ENCODE measurements at regions not wholly inside any gene's neighbourhood (a gene's known extent, or its start where the extent isn't known, plus 50 kb on each side); places are given as distances from the start of the nearest gene placed in this dataset.
"Not testable (repeated sequence)": the region's sequence is repeated elsewhere in the genome, so short reads cannot be mapped to it uniquely, and the experiment has no call there.

DNA sequence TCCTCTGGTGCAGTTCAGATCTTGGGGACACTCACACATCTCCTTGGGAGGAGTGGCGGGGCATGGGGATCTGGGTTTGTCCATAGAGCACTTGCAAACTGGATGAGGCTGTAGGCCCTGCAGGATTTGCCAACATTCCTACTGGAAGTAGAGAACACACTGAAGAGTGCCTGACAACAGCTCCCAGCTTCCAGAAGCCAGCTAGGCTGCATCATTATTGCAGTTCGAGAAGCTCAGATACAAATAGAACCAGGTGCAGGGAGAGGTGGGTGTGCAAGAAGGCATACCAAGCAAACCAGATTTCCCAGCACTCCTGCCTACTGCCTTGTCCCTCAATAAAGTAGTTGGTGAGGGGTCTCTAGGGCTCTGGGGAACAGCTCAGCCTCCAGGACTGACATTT is 52.5 kb downstream of the RHOB start:
- no peak for DNase-seq

DNA sequence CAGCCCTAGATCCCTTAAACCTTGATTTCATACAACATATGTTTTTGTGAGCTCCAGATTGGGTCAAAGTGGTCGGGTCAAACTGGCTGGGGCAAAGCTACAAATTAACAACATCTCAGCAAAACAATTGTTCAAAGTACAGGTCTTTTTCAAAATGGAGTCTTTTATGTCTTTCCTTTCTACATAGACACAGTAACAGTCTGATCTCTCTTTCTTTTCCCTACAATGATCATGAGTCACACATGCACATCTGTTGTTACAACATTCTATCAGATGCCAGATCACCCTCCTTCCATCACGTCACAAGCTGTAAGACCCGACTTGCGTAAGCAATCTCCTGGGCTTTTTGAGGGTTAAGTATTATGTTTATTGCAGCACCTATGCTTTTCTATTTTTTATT is 55.1 kb downstream of the RHOB start:
- DNase-seq = no peak

DNA sequence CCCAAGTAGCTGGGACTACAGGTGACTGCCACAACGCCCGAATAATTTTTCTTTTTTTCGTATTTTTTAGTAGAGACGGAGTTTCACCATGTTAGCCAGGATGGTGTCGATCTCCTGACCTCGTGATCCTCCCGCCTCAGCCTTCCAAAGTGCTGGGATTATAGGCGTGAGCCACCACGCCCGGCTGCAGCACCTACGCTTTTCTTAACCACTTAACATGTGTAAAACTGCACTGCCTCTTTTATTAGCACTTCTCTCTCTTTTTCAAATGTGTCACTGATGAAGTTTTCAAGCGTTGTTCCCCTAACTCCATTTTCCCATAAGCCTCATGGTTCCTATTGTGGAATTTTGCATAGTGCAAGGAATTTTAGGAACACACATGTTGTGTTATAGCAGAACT is 55.6 kb downstream of the RHOB start:
- DNase-seq = not testable (repeated sequence)

DNA sequence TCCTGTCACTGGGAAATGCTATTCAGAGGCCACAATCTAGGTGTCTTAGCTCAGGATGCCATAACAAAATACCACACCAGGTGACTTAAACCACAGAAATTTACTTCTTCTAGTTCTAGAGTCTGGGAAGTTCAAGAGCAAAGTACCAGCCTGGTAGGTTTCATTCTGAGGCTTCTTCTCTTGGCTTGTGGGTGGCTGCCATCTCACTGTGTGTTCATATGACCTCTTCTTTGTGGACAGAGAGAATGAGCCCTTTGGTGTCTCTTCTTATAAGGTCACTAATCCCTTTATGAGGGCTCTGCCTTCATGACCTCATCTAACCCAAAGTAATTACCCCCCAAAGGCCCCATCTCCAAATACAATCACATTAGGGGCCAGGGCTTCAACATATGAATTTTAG is 57.3 kb downstream of the RHOB start:
- no peak for DNase-seq

DNA sequence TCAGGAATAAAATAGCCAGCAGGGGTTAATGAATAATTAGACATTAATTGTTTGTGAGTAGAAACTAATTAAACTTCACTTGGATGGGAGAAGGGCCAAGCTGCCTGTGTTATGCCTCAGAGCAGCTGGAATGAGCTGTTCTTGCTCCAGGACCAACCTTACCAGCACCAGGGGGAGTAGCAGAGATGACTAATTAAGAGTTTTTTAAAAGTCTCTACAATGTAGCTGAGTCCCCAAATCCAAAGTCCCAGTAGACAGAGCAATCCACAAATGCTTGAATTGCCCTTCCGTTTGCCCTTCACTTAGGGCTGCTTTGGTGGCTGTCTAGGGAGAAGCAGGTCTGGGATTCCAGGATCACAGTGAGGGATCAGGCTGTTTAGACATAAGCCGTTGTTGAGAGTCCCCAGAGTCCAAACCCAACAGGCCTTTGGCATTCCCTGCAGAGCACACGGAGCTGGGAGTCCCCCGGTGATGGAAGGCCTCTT is 59.4 kb downstream of the RHOB start:
- DNase-seq = no peak

DNA sequence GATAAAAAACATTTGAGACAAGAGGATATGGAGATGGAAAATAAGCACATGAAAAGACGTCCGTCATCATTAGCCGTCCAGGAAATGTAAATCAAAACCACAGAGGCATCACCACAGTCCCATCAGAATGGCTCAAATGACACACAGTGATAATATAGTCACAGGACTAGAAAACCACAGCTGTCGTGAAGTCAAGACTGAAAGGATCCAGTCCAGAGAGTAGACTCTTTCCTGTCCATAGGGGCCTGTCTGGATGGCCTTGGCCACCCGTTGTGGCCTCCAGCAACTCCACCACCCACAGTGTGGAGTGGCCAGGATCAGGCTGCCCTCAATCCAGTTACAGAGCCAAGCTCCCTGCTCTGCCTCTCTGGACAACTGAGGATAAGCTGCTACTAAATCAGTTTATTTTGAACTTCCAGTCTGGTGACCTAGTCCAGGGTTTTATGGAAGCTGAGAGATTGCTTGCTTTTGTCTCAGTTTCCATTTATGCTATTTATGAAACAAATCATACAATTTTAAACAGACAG is 60.4 kb downstream of the RHOB start:
- DNase-seq = no peak

DNA sequence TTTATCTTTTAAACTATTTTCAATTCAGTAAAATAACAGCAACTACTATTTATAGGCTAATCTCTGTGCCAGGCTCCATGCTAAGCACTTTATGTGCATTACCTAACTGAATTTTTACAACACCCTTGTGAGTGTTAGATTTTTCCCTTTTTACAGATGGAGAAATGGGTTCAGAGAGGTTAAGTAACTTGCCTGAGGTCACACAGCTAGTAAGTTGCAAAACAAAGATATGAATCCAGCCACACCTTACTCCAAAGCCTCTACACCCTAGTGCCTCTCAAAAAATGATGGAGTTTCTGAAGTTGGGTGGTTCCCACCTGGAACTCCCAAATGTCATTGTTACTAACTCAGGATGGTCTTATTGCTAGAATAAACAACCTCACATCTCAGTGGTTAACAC is 60.8 kb downstream of the RHOB start:
- DNase-seq = no peak

DNA sequence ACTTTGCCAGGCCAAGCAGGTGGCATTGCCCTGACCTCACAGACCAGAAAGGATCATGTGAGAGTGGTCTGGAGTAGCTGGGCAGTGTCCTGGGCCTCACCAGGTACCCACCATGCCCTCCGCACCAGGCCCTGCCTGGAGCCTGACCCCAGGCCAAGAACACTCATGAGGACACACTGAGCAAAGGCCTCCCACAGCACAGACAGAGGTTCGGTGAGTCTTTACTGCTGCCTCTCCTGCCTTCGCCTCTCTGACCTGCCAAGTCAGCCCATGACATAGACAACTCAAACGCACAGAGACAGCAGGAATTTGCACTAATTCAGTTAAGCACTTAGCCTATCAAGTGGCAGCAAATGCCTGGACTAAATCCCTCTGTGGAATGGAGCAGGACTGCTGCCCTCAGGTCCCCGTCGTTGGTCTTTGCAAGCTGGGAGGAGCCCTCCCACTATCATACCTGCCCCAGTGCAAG is 62.5 kb downstream of the RHOB start:
- DNase-seq = no peak

DNA sequence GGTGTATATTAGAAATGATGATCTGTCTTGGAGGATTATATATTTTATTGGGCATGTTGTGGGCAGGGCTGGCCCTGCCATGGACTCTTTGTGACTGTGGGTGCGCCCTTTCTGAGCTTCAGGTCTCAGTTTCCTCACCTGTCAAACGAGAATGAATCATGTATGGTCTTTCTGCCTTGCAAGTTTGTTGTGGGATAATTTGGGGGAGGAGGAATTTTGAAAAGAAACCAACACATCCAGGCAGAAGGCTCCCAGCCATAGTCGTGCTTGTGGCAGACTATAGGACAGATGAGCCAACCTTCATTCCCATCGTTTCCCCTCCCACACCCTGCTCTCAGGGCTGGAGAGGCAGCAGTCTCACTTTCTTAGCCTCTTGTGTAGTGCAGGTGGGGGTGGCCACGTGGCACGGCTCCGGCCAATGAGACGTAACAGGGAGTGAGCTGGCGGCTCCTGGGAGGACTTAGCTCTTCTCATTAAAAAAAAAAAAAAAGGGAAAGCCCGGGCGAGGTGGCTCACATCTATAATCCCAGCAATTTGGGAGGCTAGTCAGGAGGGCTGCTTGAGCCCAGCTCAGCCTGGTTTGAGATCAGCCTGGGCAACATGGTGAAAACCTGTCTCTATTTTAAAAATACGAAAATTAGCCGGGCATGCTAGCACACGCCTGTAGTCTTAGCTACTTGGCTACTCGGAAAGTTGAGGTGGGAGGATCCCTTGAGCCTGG is 63.1 kb downstream of the RHOB start:
- DNase-seq = no peak

DNA sequence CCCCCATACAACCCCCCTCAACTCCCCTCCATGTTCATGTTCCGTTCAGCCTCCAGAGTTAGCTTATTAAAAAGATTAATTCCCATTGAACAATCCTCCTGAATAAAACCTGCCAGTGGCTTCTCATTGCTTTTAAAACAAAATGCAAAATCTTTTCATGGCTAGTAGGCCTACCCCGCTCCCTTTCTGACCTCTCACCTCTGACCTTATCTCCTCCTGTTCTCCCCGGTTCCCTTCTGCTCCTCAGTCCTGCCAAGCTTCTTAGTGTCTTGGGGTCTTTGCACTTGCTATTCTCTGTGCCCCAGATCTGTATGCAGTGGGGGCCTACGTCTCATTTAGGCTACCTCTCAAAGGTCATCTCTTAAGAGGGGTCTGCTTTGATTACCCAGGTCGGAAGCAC is 64.3 kb downstream of the RHOB start:
- no peak for DNase-seq

DNA sequence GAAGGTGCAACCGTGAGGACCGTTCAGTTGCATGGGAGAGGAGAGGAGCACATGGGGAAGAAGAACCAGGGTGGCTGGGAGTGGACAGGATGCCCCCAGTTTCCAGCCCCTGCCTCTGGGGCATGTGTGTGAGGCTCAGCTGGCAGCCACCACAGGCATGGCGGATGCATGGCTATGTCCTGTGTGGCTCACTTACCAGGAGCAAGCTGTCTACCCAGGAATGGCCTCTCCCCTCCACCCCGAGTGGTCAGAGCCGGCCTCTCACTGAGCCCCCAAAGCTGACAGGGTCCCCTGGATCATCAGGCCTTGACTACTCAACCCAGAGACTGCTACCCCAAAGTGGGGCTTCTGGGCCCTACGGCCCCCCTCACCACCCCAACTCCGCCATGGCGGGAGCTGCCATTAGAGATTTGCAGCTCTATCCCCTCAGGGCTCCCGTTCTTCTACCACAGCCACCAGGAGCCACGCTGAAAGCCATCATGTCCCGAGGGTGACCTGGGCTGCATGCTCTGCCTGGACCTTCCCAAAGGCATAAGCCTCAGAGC is 65.3 kb downstream of the RHOB start:
- DNase-seq = no peak

DNA sequence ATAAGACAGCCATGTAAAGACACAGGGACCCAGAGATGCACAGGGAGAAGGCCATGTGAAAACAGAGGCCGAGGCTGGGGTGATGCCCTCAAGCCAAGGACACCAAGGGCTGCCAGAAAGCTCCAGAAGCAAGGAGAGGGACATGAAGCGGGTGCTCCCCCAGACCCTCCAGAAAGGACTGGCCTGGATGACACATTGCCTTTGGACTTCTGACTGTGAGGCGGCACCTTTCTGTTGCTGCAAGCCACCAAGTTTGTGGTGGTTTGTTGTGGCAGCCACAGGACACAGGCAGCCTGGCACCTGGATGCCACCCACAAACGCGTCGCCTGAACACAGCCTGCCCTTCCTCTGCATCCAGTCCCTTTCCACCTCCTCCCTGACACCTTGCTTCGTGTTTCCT is 67.1 kb downstream of the RHOB start:
- no peak for DNase-seq

DNA sequence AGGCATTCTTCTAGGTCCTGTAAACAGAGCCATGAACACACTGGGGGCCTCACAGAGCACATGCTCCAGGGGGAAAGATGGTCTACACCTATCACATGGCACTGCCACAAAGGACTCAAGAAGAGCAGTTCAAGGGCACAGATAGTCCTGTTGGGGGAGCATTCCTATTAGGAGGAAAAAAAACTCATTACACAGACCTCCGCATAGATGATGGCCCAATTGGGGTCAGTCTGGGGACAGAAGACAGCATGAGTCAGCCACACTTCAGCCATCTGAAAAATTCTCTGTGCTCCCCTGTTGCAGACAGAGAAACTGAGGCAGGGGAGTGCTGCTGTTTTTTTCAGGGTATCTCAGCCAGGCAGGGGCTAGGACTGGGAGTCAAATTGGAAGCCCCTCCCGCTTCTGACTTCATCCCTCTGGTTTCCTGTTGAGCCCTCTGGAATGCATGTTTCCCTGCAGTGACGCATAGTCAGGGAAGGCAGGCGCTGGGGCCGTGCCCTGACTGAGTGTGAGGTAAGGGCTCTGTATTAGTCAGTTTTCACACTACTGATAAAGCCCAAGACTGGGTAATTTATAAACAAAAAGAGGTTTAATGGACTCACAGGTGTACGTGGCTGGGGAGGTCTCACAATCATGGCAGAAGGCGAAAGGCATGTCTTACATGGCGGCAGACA is 67.9 kb downstream of the RHOB start:
- DNase-seq = no peak

DNA sequence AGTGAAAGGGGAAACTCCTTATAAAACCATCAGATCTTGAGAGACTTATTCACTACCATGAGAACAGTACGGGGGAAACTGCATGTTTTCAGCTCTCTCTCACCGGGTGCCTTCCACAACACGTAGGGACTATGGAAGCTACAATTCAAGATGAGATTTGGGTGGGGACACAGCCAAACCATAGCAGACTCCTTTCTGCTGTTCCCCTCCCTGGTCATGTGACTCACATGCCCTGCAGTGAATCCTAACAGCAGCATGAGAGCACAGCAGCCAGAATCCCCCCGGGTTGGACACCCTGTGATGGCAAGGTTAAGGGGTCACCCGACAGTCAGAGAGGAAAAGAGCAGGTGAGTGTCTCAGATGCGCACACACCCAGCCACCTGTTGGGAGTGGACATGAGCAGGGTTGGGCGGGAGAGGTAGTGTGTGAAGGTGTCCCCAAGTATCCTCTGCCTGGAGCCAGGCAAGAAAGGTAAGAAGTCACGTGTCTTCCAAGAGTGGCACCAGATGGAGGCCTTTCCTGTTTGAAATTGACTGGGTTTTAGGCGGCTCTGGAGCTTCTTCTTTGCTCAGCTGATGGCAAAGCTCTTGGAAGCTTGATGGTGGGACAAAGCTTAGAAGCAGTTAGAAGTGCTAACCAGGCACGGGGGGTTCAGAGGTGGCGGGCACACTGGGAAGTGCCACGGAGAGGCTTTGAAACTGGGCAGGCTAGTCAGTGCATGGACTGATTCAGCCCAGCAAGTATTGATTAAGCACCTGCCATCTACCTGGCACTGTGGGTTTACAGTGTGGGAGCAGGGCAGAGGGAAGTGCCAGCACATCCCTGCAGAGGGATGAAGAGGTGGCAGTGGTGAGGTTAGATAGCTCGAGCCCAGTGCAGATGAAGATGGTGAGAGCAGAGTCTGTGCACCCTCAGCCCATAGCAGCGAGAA is 68.7 kb downstream of the RHOB start:
- no peak for DNase-seq

DNA sequence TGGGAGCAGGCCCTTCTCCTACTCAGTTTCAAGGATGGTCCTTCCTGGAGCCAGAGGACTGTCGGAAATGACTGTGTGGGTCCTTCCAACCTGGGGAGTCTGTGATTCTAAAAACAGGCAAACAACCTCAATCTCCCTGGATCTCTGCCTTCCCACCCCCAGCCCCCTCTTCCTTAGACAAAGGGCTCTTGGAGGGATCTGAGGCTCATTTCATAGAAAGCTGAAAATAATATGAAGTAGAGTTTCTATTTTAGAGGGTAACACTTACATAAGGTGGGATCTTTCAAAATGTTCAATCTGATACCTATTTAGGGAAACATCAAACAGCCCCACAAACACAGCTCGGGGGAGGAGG is 69.4 kb downstream of the RHOB start:
- DNase-seq = no peak

DNA sequence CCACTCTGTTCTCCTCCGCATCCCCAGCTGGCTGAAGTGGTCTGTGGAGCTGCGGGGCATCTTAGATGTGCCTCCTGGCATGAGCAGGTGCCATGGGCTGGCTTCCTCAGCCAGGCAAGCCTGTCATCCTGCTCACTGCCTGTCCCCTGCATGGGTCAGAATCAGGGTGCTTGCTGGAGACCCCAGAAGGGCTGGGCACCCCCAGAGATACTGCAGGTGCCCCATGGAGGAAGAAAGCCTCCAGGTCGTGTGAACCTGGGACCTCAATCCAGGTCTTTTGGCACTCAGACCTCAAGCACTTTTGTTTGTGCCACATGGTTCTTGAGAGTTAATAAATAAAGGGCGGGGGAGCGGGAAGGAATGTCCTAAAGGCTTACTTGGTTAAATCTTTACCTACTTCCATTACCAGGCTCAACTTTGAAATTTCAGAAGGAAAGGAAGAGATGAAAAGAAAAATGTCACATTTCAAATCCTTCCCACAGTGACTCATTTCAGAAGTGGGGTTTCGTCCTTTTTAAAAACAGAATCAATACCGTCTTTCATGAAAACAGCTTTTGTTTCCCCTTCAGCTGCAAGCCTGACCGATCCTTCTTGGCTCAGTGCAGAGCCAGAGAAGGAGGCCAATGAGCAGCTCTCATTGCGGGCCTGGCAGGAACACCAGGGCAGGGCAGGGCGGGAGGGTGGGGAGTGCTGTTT is 69.9 kb downstream of the RHOB start:
- DNase-seq = no peak

DNA sequence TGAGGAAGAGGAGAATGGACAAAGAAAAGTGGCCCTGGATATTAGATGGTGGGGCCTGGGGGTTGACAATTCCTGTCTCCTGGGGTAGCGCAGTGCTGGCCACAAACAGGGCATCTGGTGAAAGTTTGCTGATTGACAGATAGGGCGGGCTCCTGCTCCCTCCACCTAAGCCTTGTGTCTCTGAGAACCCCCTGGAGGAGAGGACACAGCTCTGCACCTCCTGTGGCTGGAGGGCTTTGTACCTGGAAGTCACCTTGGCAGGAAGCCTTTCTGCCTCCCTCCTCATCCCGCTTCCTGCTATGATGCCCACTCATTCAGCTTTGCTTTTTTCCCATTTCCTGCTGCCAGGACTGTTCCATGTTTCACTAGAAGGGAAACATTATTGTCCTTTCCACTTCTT is 72.4 kb downstream of the RHOB start:
- DNase-seq = no peak

DNA sequence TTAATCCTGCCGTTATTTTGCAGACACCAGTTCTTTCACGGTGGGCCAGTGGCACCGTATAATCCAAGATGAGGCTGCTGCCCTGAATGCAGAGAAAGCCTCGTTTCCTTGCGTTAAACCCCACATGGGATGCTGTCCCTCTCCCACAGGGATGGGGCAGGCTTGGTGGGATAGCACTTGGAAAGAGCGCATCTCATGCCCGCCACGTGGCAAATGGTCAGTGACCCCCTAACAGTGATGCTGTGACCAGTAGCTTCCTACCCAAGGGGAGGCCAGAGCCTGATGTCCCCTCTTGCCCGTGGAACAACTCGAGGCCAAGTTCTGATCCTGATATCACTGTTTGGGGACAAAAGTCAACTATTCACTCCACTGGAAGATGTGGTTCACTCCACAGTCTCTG is 73.3 kb downstream of the RHOB start:
- DNase-seq = no peak

DNA sequence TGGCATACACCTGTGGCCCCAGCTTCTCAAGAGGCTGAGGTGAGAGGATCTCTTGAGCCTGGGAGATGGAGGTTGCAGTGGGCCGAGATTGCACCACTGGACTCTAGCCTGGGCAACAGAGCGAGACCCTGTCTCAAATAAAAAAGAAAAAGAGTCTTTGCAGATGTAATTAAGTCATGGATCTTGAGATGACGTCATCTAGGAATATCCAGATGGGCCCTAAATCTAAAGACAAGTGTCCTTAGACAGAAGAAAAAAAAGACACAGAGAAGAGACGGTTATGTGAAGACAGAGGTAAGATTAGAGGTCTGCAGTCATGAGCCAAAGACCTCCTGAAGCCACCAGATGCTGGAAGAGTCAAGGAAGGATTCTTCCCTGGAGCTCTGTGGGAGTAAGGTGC is 74.3 kb downstream of the RHOB start:
- no peak for DNase-seq

DNA sequence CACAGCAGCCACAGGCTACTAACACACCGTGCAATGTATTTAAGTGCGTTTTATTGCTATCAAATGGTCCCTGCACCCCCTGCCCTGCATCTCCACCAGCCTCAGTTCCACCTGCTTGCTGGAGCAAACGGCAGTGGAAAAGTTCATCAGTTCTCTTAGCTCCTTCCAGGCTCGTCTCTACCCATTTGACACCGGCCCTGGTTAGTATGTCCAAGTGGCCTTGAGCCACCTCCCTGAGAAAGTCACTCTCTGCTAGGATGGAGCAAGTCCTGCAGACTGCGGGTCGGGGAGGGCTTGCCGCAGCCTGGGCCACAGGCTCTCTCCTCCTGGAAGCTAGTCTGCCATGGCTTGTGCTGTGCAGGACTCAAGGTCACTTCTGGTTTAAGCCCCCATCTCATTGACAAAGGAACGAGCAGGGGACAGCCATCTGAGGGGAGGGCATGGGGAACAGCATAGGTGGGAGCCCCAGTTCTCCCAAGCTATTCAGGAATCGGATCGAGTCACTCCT is 74.9 kb downstream of the RHOB start:
- no peak for DNase-seq

DNA sequence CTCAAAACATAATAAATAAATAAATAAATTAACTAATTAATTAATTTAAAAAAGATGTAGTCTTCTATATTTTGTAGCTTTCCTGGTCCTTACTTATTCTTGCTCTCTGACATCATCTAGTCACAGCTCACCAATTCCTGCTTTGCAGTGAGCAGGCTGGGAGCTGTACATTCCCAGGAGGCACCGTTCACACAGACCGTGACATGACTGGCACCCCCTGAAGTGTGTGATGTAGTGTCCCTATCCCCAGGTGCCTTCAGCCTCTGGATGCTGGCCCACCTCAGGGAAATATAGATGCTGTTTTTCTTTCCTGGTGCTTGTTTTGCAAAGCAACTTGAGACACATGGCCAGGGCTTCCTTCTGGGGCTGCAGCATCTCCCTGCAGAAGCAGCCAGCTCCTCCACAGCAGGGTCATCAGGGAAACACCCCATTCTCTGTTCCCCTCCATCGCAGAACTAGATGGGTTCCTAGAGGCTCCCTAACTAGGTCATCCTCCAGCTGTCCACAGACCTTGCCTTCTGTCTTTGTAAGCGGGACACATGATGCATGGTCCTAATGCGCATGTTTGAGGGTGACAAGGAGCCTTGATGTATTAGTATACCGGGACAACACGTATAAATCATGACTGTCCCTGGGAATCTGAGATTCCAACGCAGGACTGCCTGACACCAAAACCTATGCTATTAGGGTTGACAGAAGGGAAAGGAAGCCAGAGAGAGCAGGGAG is 76.4 kb downstream of the RHOB start:
- DNase-seq = no peak
